WTC11 (cell line): ENCODE measurements at regions not wholly inside any gene's neighbourhood (a gene's known extent, or its start where the extent isn't known, plus 50 kb on each side); places are given as distances from the start of the nearest gene placed in this dataset.

Experiments used
- ATF2 ChIP-seq: sonication (generic); formaldehyde crosslinking; IDR thresholded peaks from 2 replicates; pipeline ENCODE4 v1.8.1; 2022; ENCODE audit warnings: low read depth, missing genetic modification reagents, borderline replicate concordance
- ATF6 ChIP-seq: sonication (generic); formaldehyde crosslinking; IDR thresholded peaks from 2 replicates; pipeline ENCODE4 v1.8.1; 2023; ENCODE audit warnings: mild to moderate bottlenecking, missing genetic modification reagents
- CBFB ChIP-seq: sonication (generic); formaldehyde crosslinking; IDR thresholded peaks from 2 replicates; pipeline ENCODE4 v1.8.1; 2022; ENCODE audit warnings: mild to moderate bottlenecking, low read depth, missing genetic modification reagents
- CTCF ChIP-seq: fragments of 200-600 bp; IDR thresholded peaks from 2 replicates; pipeline ENCODE4 v1.8.0; 2022; ENCODE audit warnings: antibody characterized with exemption
- E2F4 ChIP-seq: sonication (generic); formaldehyde crosslinking; IDR thresholded peaks from 2 replicates; pipeline ENCODE4 v1.8.1; 2022; ENCODE audit warnings: low read depth, mild to moderate bottlenecking, moderate library complexity, missing genetic modification reagents, borderline replicate concordance
- ESRRA ChIP-seq: sonication (generic); formaldehyde crosslinking; IDR thresholded peaks from 2 replicates; pipeline ENCODE4 v1.8.1; 2022; ENCODE audit warnings: mild to moderate bottlenecking, missing genetic modification reagents, borderline replicate concordance
- MAX ChIP-seq: sonication (generic); formaldehyde crosslinking; IDR thresholded peaks from 2 replicates; pipeline ENCODE4 v1.8.0; 2022; ENCODE audit warnings: mild to moderate bottlenecking, missing genetic modification reagents
- SP1 ChIP-seq: sonication (generic); formaldehyde crosslinking; conservative IDR thresholded peaks from 2 replicates; pipeline ENCODE4 v1.8.1; 2022; ENCODE audit warnings: missing genetic modification reagents
- USF2 ChIP-seq: sonication (generic); formaldehyde crosslinking; IDR thresholded peaks from 2 replicates; pipeline ENCODE4 v1.8.1; 2023; ENCODE audit warnings: mild to moderate bottlenecking, missing genetic modification reagents, moderate library complexity
- ZBTB21 ChIP-seq: sonication (generic); formaldehyde crosslinking; IDR thresholded peaks from 2 replicates; pipeline ENCODE4 v1.8.1; 2023; ENCODE audit warnings: mild to moderate bottlenecking, missing genetic modification reagents, borderline replicate concordance
- ZNF121 ChIP-seq: sonication (generic); formaldehyde crosslinking; IDR thresholded peaks from 2 replicates; pipeline ENCODE4 v1.8.0; 2023; ENCODE audit warnings: missing genetic modification reagents
- ZNF138 ChIP-seq: sonication (generic); formaldehyde crosslinking; conservative IDR thresholded peaks from 2 replicates; pipeline ENCODE4 v1.8.1; 2022; ENCODE audit warnings: mild to moderate bottlenecking, moderate library complexity, missing genetic modification reagents

- TF ChIP-seq USF2 (CRISPR knock-in tag) (no peak), ESRRA (CRISPR knock-in tag) (no peak), ZBTB21 (CRISPR knock-in tag) (no peak), ATF6 (CRISPR knock-in tag) (no peak), CTCF (no peak), ATF2 (CRISPR knock-in tag) (no peak), MAX (no peak), ZNF138 (CRISPR knock-in tag) (no peak), CBFB (no peak), ZNF121 (CRISPR knock-in tag) (no peak), SP1 (CRISPR knock-in tag) (no peak), E2F4 (no peak)
Measured at GRCh38 chr4:66906314-66906713, 639.0 kb downstream of the CENPC start.
